ENCODE measurements at regions not wholly inside any gene's neighbourhood (a gene's known extent, or its start where the extent isn't known, plus 50 kb on each side); places are given as distances from the start of the nearest gene placed in this dataset.
A peak's percentile ranks its signal among the peaks of the same experiment; 100 is the strongest.

- Mint-ChIP-seq H3K36me3 (ENCODE audit: low read depth) (no peaks in the 10 kb centered on the region), H3K9me3 (no peaks in the 10 kb centered on the region), H3K27me3 (ENCODE audit: low read depth, poor library complexity) (no peaks in the 10 kb centered on the region), H3K4me1 (no peaks in the 10 kb centered on the region), H3K27ac (no peak overlapping the region), H3K4me3 (no peak overlapping the region)
- TF ChIP-seq, protein P1, sequence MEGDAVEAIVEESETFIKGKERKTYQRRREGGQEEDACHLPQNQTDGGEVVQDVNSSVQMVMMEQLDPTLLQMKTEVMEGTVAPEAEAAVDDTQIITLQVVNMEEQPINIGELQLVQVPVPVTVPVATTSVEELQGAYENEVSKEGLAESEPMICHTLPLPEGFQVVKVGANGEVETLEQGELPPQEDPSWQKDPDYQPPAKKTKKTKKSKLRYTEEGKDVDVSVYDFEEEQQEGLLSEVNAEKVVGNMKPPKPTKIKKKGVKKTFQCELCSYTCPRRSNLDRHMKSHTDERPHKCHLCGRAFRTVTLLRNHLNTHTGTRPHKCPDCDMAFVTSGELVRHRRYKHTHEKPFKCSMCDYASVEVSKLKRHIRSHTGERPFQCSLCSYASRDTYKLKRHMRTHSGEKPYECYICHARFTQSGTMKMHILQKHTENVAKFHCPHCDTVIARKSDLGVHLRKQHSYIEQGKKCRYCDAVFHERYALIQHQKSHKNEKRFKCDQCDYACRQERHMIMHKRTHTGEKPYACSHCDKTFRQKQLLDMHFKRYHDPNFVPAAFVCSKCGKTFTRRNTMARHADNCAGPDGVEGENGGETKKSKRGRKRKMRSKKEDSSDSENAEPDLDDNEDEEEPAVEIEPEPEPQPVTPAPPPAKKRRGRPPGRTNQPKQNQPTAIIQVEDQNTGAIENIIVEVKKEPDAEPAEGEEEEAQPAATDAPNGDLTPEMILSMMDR (IDR thresholded peaks at IDR 0.05): no peak
- DNase-seq: no peak
Observed at GRCh38 chr12:90244232-90244631, 535.6 kb upstream of the ATP2B1 start.

DNA sequence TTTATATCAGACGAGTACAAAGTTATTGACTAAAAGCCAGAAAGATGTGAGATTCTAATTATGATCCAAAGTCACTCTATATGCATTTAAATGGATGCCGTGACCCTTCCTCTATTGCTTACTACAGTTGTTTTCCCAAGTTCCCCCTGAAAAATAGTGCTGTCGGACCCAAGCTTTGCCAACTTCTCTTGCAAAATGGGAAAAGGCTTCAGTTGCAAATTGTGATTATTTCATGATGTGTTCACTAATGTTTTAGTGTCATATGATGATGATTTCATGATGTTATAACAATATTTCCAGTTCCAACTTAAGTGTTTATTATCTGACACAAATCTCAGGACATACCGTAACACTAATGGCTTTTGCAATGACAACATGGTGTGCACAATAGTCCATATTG lies 534.6 kb upstream of the ATP2B1 start:
- H3K9me3 Mint-ChIP-seq: no peaks in the 10 kb centered on the region
- H3K27ac Mint-ChIP-seq: no peak overlapping the region

GRCh38 chr12:90239732-90240260 lies 531.2 kb upstream of the ATP2B1 start:
- no peaks in the 10 kb centered on the region for H3K36me3 Mint-ChIP-seq (ENCODE audit: low read depth)
- TF ChIP-seq, protein P1 (IDR thresholded peaks at IDR 0.05): no peak
- DNase-seq: no peak
- peaks cover 5% of the 10 kb centered on the region for H3K27me3 Mint-ChIP-seq (ENCODE audit: low read depth, poor library complexity)
- H3K9me3 Mint-ChIP-seq: no peaks in the 10 kb centered on the region
- H3K4me3 Mint-ChIP-seq: no peak overlapping the region
- no peak overlapping the region for H3K27ac Mint-ChIP-seq
- H3K4me1 Mint-ChIP-seq: no peaks in the 10 kb centered on the region

More for the DNA sequence above, 534.6 kb upstream of the ATP2B1 start:
- no peaks in the 10 kb centered on the region for H3K27me3 Mint-ChIP-seq (ENCODE audit: low read depth, poor library complexity)
- H3K4me1 Mint-ChIP-seq: no peaks in the 10 kb centered on the region
- TF ChIP-seq, protein P1 (IDR thresholded peaks at IDR 0.05): no peak
- H3K4me3 Mint-ChIP-seq: no peak overlapping the region
- no peak for DNase-seq
- H3K36me3 Mint-ChIP-seq (ENCODE audit: low read depth): no peaks in the 10 kb centered on the region

- Mint-ChIP-seq H3K36me3 (ENCODE audit: low read depth) (no peaks in the 10 kb centered on the region), H3K27ac (no peak overlapping the region)
Observed at GRCh38 chr12:90238663-90239271, 530.1 kb upstream of the ATP2B1 start.

DNA sequence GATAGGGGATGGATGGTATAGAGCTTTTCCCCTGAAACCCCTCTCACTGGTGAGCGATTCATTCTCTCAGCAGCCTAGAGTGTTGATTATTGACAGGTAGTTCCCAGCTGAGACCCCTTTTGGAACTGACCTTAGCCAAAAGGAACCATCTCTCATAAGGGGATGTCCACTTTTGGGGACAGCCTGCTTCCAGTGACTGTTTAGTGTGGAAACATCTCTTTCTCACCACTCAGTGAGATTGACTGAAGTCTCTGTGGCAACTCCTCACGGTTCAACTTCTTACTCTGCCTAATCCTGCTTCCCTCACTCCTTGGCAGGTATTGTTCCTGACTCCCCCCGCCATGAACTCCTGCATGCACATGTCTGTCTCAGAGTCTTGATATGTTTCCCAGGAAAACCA lies 529.2 kb upstream of the ATP2B1 start:
- no peaks in the 10 kb centered on the region for H3K4me1 Mint-ChIP-seq
- peaks cover 5% of the 10 kb centered on the region for H3K27me3 Mint-ChIP-seq (ENCODE audit: low read depth, poor library complexity)
- H3K9me3 Mint-ChIP-seq: no peaks in the 10 kb centered on the region
- peak overlapping the region; percentile 12 for H3K27ac Mint-ChIP-seq
- no peaks in the 10 kb centered on the region for H3K36me3 Mint-ChIP-seq (ENCODE audit: low read depth)
- no peak for DNase-seq
- TF ChIP-seq, protein P1 (IDR thresholded peaks at IDR 0.05): no peak
- no peak overlapping the region for H3K4me3 Mint-ChIP-seq

More at GRCh38 chr12:90238663-90239271, 530.1 kb upstream of the ATP2B1 start:
- peaks cover 5% of the 10 kb centered on the region for H3K27me3 Mint-ChIP-seq (ENCODE audit: low read depth, poor library complexity)
- no peak for DNase-seq
- TF ChIP-seq, protein P1 (IDR thresholded peaks at IDR 0.05): no peak
- no peaks in the 10 kb centered on the region for H3K4me1 Mint-ChIP-seq
- H3K4me3 Mint-ChIP-seq: no peak overlapping the region
- no peaks in the 10 kb centered on the region for H3K9me3 Mint-ChIP-seq

DNA sequence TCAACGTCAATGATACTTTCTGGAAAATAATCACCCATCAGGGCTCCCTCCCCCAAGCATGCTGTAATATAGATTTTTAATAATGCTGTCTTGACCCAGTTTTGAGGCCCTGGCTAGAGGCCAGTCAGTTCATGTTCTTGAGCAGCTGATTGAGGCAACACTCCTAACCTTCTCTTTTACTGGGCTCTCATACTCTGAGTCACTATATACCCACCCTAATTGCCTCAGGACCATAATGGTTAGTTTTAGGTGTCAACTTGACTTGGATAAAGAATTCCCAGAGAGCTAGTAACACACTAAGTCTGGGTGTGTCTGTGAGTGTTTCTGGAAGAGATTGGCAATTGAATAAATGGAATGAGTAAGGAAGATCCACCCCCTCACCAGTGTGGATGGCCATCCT lies 527.0 kb upstream of the ATP2B1 start:
- TF ChIP-seq, protein P1 (IDR thresholded peaks at IDR 0.05): no peak
- Mint-ChIP-seq H3K27ac (no peak overlapping the region), H3K36me3 (ENCODE audit: low read depth) (no peaks in the 10 kb centered on the region), H3K4me1 (no peaks in the 10 kb centered on the region), H3K27me3 (ENCODE audit: low read depth, poor library complexity) (peaks cover 5% of the 10 kb centered on the region), H3K9me3 (no peaks in the 10 kb centered on the region), H3K4me3 (no peak overlapping the region)
- no peak for DNase-seq

Data from nephron progenitor cell (in vitro differentiated cells).